Activated CD4-positive, alpha-beta memory T cell treated with anti-CD3 and anti-CD28 coated beads for 36 hours (primary cell): ENCODE measurements at regions not wholly inside any gene's neighbourhood (a gene's known extent, or its start where the extent isn't known, plus 50 kb on each side); places are given as distances from the start of the nearest gene placed in this dataset.

Experiments
- CTCF ChIA-PET: fragments of 350-600 bp; sonication (Branson Sonifier 250); formaldehyde crosslinking; loops from one replicate; lab custom pipeline; 2021; ENCODE audit warnings: antibody characterized with exemption, inconsistent platforms; lab: Charles Lee
- POLR2A ChIA-PET: fragments of 350-600 bp; sonication (Branson Sonifier 250); formaldehyde crosslinking; loops from one replicate; lab custom pipeline; 2021; ENCODE audit warnings: antibody characterized with exemption; lab: Charles Lee
- DNase-seq: peaks from one replicate; pipeline ENCODE4 v3.0.0-alpha.2; 2020
- H3K27ac Mint-ChIP-seq: one replicate; pipeline ENCODE4 v1.8.0; 2021; ENCODE audit warnings: mixed read lengths
- H3K27me3 Mint-ChIP-seq: one replicate; pipeline ENCODE4 v1.8.0; 2021; ENCODE audit warnings: mixed read lengths
- H3K36me3 Mint-ChIP-seq: one replicate; pipeline ENCODE4 v1.8.0; 2021; ENCODE audit warnings: mixed read lengths
- H3K4me1 Mint-ChIP-seq: one replicate; pipeline ENCODE4 v1.8.0; 2021; ENCODE audit warnings: low read depth, mixed read lengths
- H3K4me3 Mint-ChIP-seq: one replicate; pipeline ENCODE4 v1.8.0; 2021; ENCODE audit warnings: mild to moderate bottlenecking, mixed read lengths
- H3K9me3 Mint-ChIP-seq: one replicate; pipeline ENCODE4 v1.8.0; 2021; ENCODE audit warnings: mixed read lengths
- intact Hi-C: fragments of 100-400 bp; cut with micrococcal nuclease; formaldehyde crosslinking; loops from one replicate; pipeline ENCODE4 v1.15.1; 2023

- POLR2A ChIA-PET = no interaction called here
- H3K4me1 Mint-ChIP-seq = peaks cover 26% of the 10 kb centered on the region
Measured at GRCh38 chr1:173410133-173410793, 66.9 kb upstream of the PRDX6 start.

GRCh38 chr1:173410794-173411236 lies 66.3 kb upstream of the PRDX6 start:
- H3K27me3 Mint-ChIP-seq = no peaks in the 10 kb centered on the region
- no peaks in the 10 kb centered on the region for H3K9me3 Mint-ChIP-seq
- DNase-seq = peak; percentile 35
- intact Hi-C loops = loop anchor here (5.0 to 10.0 kb wide), 2 partner anchors 154 to 576 kb away; no protein-coding TSS in a partner anchor
- peaks cover 23% of the 10 kb centered on the region for H3K4me1 Mint-ChIP-seq
- no peak overlapping the region for H3K27ac Mint-ChIP-seq
- ChIA-PET CTCF (interaction anchor here (0.8 to 1.8 kb wide), 4 partner anchors 9 to 666 kb away, joined by 3 to 10 read pairs (median 4); no protein-coding TSS in a partner anchor), POLR2A (no interaction called here)
- H3K4me3 Mint-ChIP-seq = no peak overlapping the region
- H3K36me3 Mint-ChIP-seq = peaks cover 3% of the 10 kb centered on the region

More at GRCh38 chr1:173410133-173410793, 66.9 kb upstream of the PRDX6 start:
- peaks cover 3% of the 10 kb centered on the region for H3K36me3 Mint-ChIP-seq
- H3K9me3 Mint-ChIP-seq = no peaks in the 10 kb centered on the region
- peak; percentile 22 for DNase-seq
- H3K4me3 Mint-ChIP-seq = no peak overlapping the region
- H3K27ac Mint-ChIP-seq = no peak overlapping the region
- intact Hi-C loops = loop anchor here (5.0 to 10.0 kb wide), 2 partner anchors 153 to 575 kb away; no protein-coding TSS in a partner anchor
- H3K27me3 Mint-ChIP-seq = no peaks in the 10 kb centered on the region
- CTCF ChIA-PET = interaction anchor here (0.8 to 1.8 kb wide), 4 partner anchors 10 to 666 kb away, joined by 3 to 10 read pairs (median 4); no protein-coding TSS in a partner anchor

GRCh38 chr1:173411835-173412742 lies 65.0 kb upstream of the PRDX6 start:
- H3K4me3 Mint-ChIP-seq = no peak overlapping the region
- intact Hi-C loops = loop anchor here (5.0 to 10.0 kb wide), 2 partner anchors 155 to 577 kb away; no protein-coding TSS in a partner anchor
- DNase-seq = no peak
- no peaks in the 10 kb centered on the region for H3K27me3 Mint-ChIP-seq
- POLR2A ChIA-PET = no interaction called here
- H3K4me1 Mint-ChIP-seq = peaks cover 16% of the 10 kb centered on the region
- no peaks in the 10 kb centered on the region for H3K9me3 Mint-ChIP-seq
- no peak overlapping the region for H3K27ac Mint-ChIP-seq
- H3K36me3 Mint-ChIP-seq = peaks cover 3% of the 10 kb centered on the region
- CTCF ChIA-PET = interaction anchor here (1.1 kb wide), 1 partner anchor 667 kb away, joined by 4 read pairs; no protein-coding TSS in a partner anchor

GRCh38 chr1:173413271-173413707 lies 63.8 kb upstream of the PRDX6 start:
- no peak overlapping the region for H3K27ac Mint-ChIP-seq
- ChIA-PET CTCF (interaction anchor here (0.9 kb wide), 1 partner anchor 651 kb away, joined by 3 read pairs; no protein-coding TSS in a partner anchor), POLR2A (no interaction called here)
- no peaks in the 10 kb centered on the region for H3K27me3 Mint-ChIP-seq
- no peak overlapping the region for H3K4me3 Mint-ChIP-seq
- H3K9me3 Mint-ChIP-seq = no peaks in the 10 kb centered on the region
- H3K4me1 Mint-ChIP-seq = peaks cover 18% of the 10 kb centered on the region
- DNase-seq = no peak
- H3K36me3 Mint-ChIP-seq = peaks cover 3% of the 10 kb centered on the region
- intact Hi-C loops = loop anchor here (5.0 to 10.0 kb wide), 2 partner anchors 156 to 578 kb away; no protein-coding TSS in a partner anchor

GRCh38 chr1:173414136-173414535 lies 63.0 kb upstream of the PRDX6 start:
- H3K27ac Mint-ChIP-seq = no peak overlapping the region
- DNase-seq = no peak
- intact Hi-C loops = loop anchor here (5.0 to 10.0 kb wide), 2 partner anchors 157 to 579 kb away; no protein-coding TSS in a partner anchor
- no peaks in the 10 kb centered on the region for H3K27me3 Mint-ChIP-seq
- H3K4me3 Mint-ChIP-seq = no peak overlapping the region
- POLR2A ChIA-PET = no interaction called here
- H3K36me3 Mint-ChIP-seq = peaks cover 3% of the 10 kb centered on the region
- no peaks in the 10 kb centered on the region for H3K9me3 Mint-ChIP-seq
- H3K4me1 Mint-ChIP-seq = peaks cover 16% of the 10 kb centered on the region
- CTCF ChIA-PET = interaction anchor here (1.2 kb wide), 1 partner anchor 15 kb away, joined by 3 read pairs; no protein-coding TSS in a partner anchor

GRCh38 chr1:173414539-173415226 lies 62.5 kb upstream of the PRDX6 start:
- intact Hi-C loops = loop anchor here (5.0 to 10.0 kb wide), 2 partner anchors 157 to 580 kb away; no protein-coding TSS in a partner anchor
- Mint-ChIP-seq H3K36me3 (peaks cover 3% of the 10 kb centered on the region), H3K9me3 (no peaks in the 10 kb centered on the region), H3K4me1 (peaks cover 13% of the 10 kb centered on the region), H3K27me3 (no peaks in the 10 kb centered on the region), H3K27ac (no peak overlapping the region), H3K4me3 (no peak overlapping the region)
- CTCF ChIA-PET = interaction anchor here (1.2 to 1.3 kb wide), 2 partner anchors 15 to 669 kb away, joined by 3 read pairs; no protein-coding TSS in a partner anchor
- POLR2A ChIA-PET = no interaction called here
- no peak for DNase-seq

- ChIA-PET CTCF (interaction anchor here (1.3 kb wide), 1 partner anchor 670 kb away, joined by 3 read pairs; no protein-coding TSS in a partner anchor), POLR2A (no interaction called here)
- H3K4me3 Mint-ChIP-seq = no peak overlapping the region
- no peaks in the 10 kb centered on the region for H3K36me3 Mint-ChIP-seq
- peaks cover 13% of the 10 kb centered on the region for H3K4me1 Mint-ChIP-seq
- no peaks in the 10 kb centered on the region for H3K27me3 Mint-ChIP-seq
- intact Hi-C loops = loop anchor here (10.0 kb wide), 1 partner anchor 581 kb away; no protein-coding TSS in a partner anchor
- no peaks in the 10 kb centered on the region for H3K9me3 Mint-ChIP-seq
- DNase-seq = no peak
- H3K27ac Mint-ChIP-seq = no peak overlapping the region
Measured at GRCh38 chr1:173415490-173415889, 61.6 kb upstream of the PRDX6 start.

- Mint-ChIP-seq H3K36me3 (no peaks in the 10 kb centered on the region), H3K27me3 (no peaks in the 10 kb centered on the region), H3K4me3 (no peak overlapping the region), H3K27ac (no peak overlapping the region), H3K9me3 (no peaks in the 10 kb centered on the region), H3K4me1 (peaks cover 8% of the 10 kb centered on the region)
- DNase-seq = no peak
- intact Hi-C loops = loop anchor here (10.0 kb wide), 1 partner anchor 581 kb away; no protein-coding TSS in a partner anchor
- POLR2A ChIA-PET = no interaction called here
- CTCF ChIA-PET = interaction anchor here (1.3 kb wide), 1 partner anchor 671 kb away, joined by 3 read pairs; no protein-coding TSS in a partner anchor
Measured at GRCh38 chr1:173415905-173416450, 61.2 kb upstream of the PRDX6 start.

GRCh38 chr1:173417563-173417962 lies 59.6 kb upstream of the PRDX6 start:
- ChIA-PET POLR2A (no interaction called here), CTCF (interaction anchor here (1.4 to 2.1 kb wide), 3 partner anchors 13 to 676 kb away, joined by 5 to 13 read pairs (median 9); no protein-coding TSS in a partner anchor)
- Mint-ChIP-seq H3K4me1 (peaks cover 8% of the 10 kb centered on the region), H3K27me3 (no peaks in the 10 kb centered on the region), H3K36me3 (no peaks in the 10 kb centered on the region), H3K9me3 (no peaks in the 10 kb centered on the region), H3K27ac (no peak overlapping the region), H3K4me3 (no peak overlapping the region)
- intact Hi-C loops = loop anchor here (10.0 kb wide), 1 partner anchor 583 kb away; no protein-coding TSS in a partner anchor
- no peak for DNase-seq

GRCh38 chr1:173418107-173418985 lies 58.8 kb upstream of the PRDX6 start:
- no peak for DNase-seq
- H3K4me1 Mint-ChIP-seq = peaks cover 8% of the 10 kb centered on the region
- intact Hi-C loops = loop anchor here (10.0 kb wide), 1 partner anchor 584 kb away; no protein-coding TSS in a partner anchor
- H3K27me3 Mint-ChIP-seq = no peaks in the 10 kb centered on the region
- CTCF ChIA-PET = interaction anchor here (1.4 to 2.1 kb wide), 3 partner anchors 12 to 676 kb away, joined by 5 to 13 read pairs (median 9); no protein-coding TSS in a partner anchor
- no peak overlapping the region for H3K4me3 Mint-ChIP-seq
- POLR2A ChIA-PET = no interaction called here
- no peak overlapping the region for H3K27ac Mint-ChIP-seq
- no peaks in the 10 kb centered on the region for H3K9me3 Mint-ChIP-seq
- no peaks in the 10 kb centered on the region for H3K36me3 Mint-ChIP-seq
